SK-N-SH (cell line): ENCODE measurements at regions not wholly inside any gene's neighbourhood (a gene's known extent, or its start where the extent isn't known, plus 50 kb on each side); places are given as distances from the start of the nearest gene placed in this dataset.

ENCODE experiments used
- CTCF ChIA-PET: fragments of 300-600, 350-600 bp; formaldehyde crosslinking; extraction: SDS; loops from one replicate; lab custom pipeline; 2021; lab: Yijun Ruan, JAX
- POLR2A ChIA-PET: fragments of 350-600 bp; sonication (Branson Sonifier 250); formaldehyde crosslinking; extraction: SDS; loops from one replicate; lab custom pipeline; 2020; ENCODE audit warnings: antibody characterized with exemption, inconsistent platforms; lab: Yijun Ruan, JAX
- DNase-seq: peaks from one replicate; pipeline ENCODE4 v3.0.0; 2012
- H2AFZ ChIP-seq: fragments of 200-600 bp; sonication (generic); 2 replicates; pipeline ENCODE4 v1.8.1; 2016; ENCODE audit warnings: antibody characterized with exemption, mild to moderate bottlenecking, low read depth
- H3F3A ChIP-seq: fragments of 200-600 bp; sonication (generic); replicated peaks from 2 replicates; pipeline ENCODE3; 2016; ENCODE audit warnings: antibody characterized with exemption, mild to moderate bottlenecking; ENCODE audit not compliant: insufficient read depth
- H3K27ac ChIP-seq, 2 experiments: fragments of 200-500 bp in 1 of 2; fragments of 200-600 bp in 1 of 2; sonication (Bioruptor generic) in 1 of 2; sonication (generic), shearing (Covaris generic) in 1 of 2; 2 replicates each; pipeline versions ENCODE4 v1.5.1 to v1.6.1; 2014 to 2016; ENCODE audit warnings: low read depth in 2 of 2, inconsistent platforms in 1 of 2, low read length in 1 of 2, mild to moderate bottlenecking in 1 of 2, mixed read lengths in 1 of 2
- H3K27me3 ChIP-seq: fragments of 200-600 bp; sonication (generic), shearing (Covaris generic); 2 replicates; pipeline ENCODE4 v1.6.1; 2016; ENCODE audit warnings: mixed run types; ENCODE audit not compliant: insufficient read depth
- H3K36me3 ChIP-seq, 2 experiments: fragments of 200-500 bp in 1 of 2; fragments of 200-600 bp in 1 of 2; sonication (Bioruptor generic) in 1 of 2; sonication (generic) in 1 of 2; replicated peaks in 1 of 2; 2 replicates each; pipeline versions ENCODE3 to v1.5.1; 2014 to 2016; ENCODE audit warnings: low read length in 1 of 2, mild to moderate bottlenecking in 1 of 2; ENCODE audit not compliant: insufficient read depth in 2 of 2, control insufficient read depth in 1 of 2
- H3K4me1 ChIP-seq, 2 experiments: fragments of 200-500 bp in 1 of 2; fragments of 200-600 bp in 1 of 2; sonication (Bioruptor generic) in 1 of 2; sonication (generic), shearing (Covaris generic) in 1 of 2; 2 replicates each; pipeline versions ENCODE4 v1.5.1 to v1.6.1; 2014 to 2016; ENCODE audit warnings: low read depth in 1 of 2, low read length in 1 of 2, mixed run types in 1 of 2; ENCODE audit not compliant: insufficient read depth in 2 of 2, control insufficient read depth in 1 of 2
- H3K4me2 ChIP-seq: fragments of 200-600 bp; sonication (generic), shearing (Covaris generic); 2 replicates; pipeline ENCODE4 v1.6.1; 2017; ENCODE audit warnings: mixed run types
- H3K4me3 ChIP-seq, 2 experiments: fragments of 200-500 bp in 1 of 2; fragments of 200-600 bp in 1 of 2; sonication (Bioruptor generic) in 1 of 2; sonication (generic), shearing (Covaris generic) in 1 of 2; 2 replicates each; pipeline versions ENCODE4 v1.5.1 to v1.8.1; 2014 to 2016; ENCODE audit warnings: low read depth in 2 of 2, inconsistent platforms in 1 of 2, low read length in 1 of 2, mild to moderate bottlenecking in 1 of 2, mixed read lengths in 1 of 2, moderate library complexity in 1 of 2
- H3K79me2 ChIP-seq: fragments of 200-600 bp; sonication (generic); 2 replicates; pipeline ENCODE4 v1.8.1; 2017; ENCODE audit warnings: mild to moderate bottlenecking; ENCODE audit not compliant: insufficient read depth
- H3K9ac ChIP-seq: fragments of 200-600 bp; sonication (generic); 2 replicates; pipeline ENCODE4 v1.6.1; 2017; ENCODE audit warnings: mixed run types
- H3K9me2 ChIP-seq: fragments of 200-600 bp; sonication (generic); 2 replicates; pipeline ENCODE4 v1.6.1; 2017; ENCODE audit warnings: mixed run types
- H3K9me3 ChIP-seq: fragments of 200-600 bp; sonication (generic); 2 replicates; pipeline ENCODE4 v1.6.1; 2017; ENCODE audit warnings: mixed run types, mild to moderate bottlenecking, moderate library complexity
- H4K20me1 ChIP-seq: fragments of 200-600 bp; sonication (generic); 2 replicates; pipeline ENCODE4 v1.6.1; 2017; ENCODE audit warnings: mild to moderate bottlenecking, mixed run types; ENCODE audit not compliant: insufficient read depth
- CHD2 ChIP-seq: fragments of 150-350 bp; IDR thresholded peaks from 2 replicates; pipeline ENCODE4 v1.6.1; 2018; ENCODE audit warnings: low read length; ENCODE audit not compliant: partially characterized antibody
- EP300 ChIP-seq, 2 experiments: IDR thresholded peaks; 2 replicates each; pipeline versions ENCODE4 v1.4.0 to v1.6.1; 2012; ENCODE audit warnings: borderline replicate concordance in 1 of 2, low read depth in 1 of 2, low read length in 1 of 2
- EZH2phosphoT487 ChIP-seq: fragments of 200-600 bp; sonication (generic); IDR thresholded peaks from 2 replicates; pipeline ENCODE4 v1.6.1; 2017; ENCODE audit warnings: low read depth, mixed run types, mild to moderate bottlenecking, antibody characterized with exemption, moderate library complexity, borderline replicate concordance
- FOSL2 ChIP-seq: IDR thresholded peaks from 2 replicates; pipeline ENCODE4 v1.4.0; 2012; ENCODE audit warnings: low read depth, mild to moderate bottlenecking, moderate library complexity, borderline replicate concordance
- FOXM1 ChIP-seq: IDR thresholded peaks from 2 replicates; pipeline ENCODE4 v1.4.0; 2012; ENCODE audit warnings: low read depth, mild to moderate bottlenecking
- JUND ChIP-seq: IDR thresholded peaks from 2 replicates; pipeline ENCODE4 v1.4.0; 2012
- MXI1 ChIP-seq: IDR thresholded peaks from 2 replicates; pipeline ENCODE4 v1.6.1; 2012; ENCODE audit warnings: mild to moderate bottlenecking, low read depth, low read length, improper control_type of control experiment
- NFIC ChIP-seq: IDR thresholded peaks from 2 replicates; pipeline ENCODE4 v1.4.0; 2012; ENCODE audit warnings: borderline replicate concordance
- POLR2AphosphoS5 ChIP-seq: IDR thresholded peaks from 2 replicates; pipeline ENCODE4 v1.6.1; 2012; ENCODE audit warnings: low read depth, low read length
- RAD21 ChIP-seq: IDR thresholded peaks from 2 replicates; pipeline ENCODE4 v1.6.1; 2012; ENCODE audit warnings: mild to moderate bottlenecking, low read length
- REST ChIP-seq: IDR thresholded peaks from 2 replicates; pipeline ENCODE4 v1.6.1; 2012; ENCODE audit warnings: mild to moderate bottlenecking, low read depth, low read length, moderate library complexity
- RXRA ChIP-seq: IDR thresholded peaks from 2 replicates; pipeline ENCODE4 v1.4.0; 2012; ENCODE audit warnings: low read depth, mild to moderate bottlenecking, borderline replicate concordance
- SMC3 ChIP-seq: IDR thresholded peaks from 2 replicates; pipeline ENCODE4 v1.6.1; 2012; ENCODE audit warnings: low read depth, low read length, improper control_type of control experiment
- TCF12 ChIP-seq: IDR thresholded peaks from 2 replicates; pipeline ENCODE4 v1.4.0; 2012
- TEAD4 ChIP-seq: IDR thresholded peaks from 2 replicates; pipeline ENCODE4 v1.4.0; 2012; ENCODE audit warnings: mild to moderate bottlenecking, borderline replicate concordance; ENCODE audit not compliant: insufficient read depth
- YY1 ChIP-seq: IDR thresholded peaks from 2 replicates; pipeline ENCODE4 v1.4.0; 2012; ENCODE audit warnings: low read depth, mild to moderate bottlenecking
- WGBS: methylation state at CpG from one replicate; pipeline ENCODE4 v1.1.6; 2017; ENCODE audit warnings: low lambda C conversion rate; 5-methylcytosine and 5-hydroxymethylcytosine counted together
- TF ChIP-seq, protein P1 (sequence below): IDR thresholded peaks from 2 replicates; pipeline ENCODE4; 2012
- TF ChIP-seq, protein P2 (sequence below): IDR thresholded peaks from 2 replicates; pipeline ENCODE4 v1.4.0; 2012; ENCODE audit warnings: low read depth
- TF ChIP-seq, protein P3 (sequence below): fragments of 200-600 bp; sonication (generic); IDR thresholded peaks from 2 replicates; pipeline ENCODE4 v1.6.1; 2017; ENCODE audit warnings: antibody characterized with exemption, mild to moderate bottlenecking, moderate library complexity
- TF ChIP-seq, protein P4 (sequence below): fragments of 150-350 bp; IDR thresholded peaks from 2 replicates; pipeline ENCODE4 v1.6.1; 2017; ENCODE audit warnings: antibody characterized with exemption, low read length, low read depth, borderline replicate concordance

GRCh38 chr5:143537056-143537455 lies 133.6 kb upstream of the NR3C1 start:
- POLR2A ChIA-PET: no interaction called here
- WGBS: 96% methylated on average over 2 of the region's 2 CpGs

DNA sequence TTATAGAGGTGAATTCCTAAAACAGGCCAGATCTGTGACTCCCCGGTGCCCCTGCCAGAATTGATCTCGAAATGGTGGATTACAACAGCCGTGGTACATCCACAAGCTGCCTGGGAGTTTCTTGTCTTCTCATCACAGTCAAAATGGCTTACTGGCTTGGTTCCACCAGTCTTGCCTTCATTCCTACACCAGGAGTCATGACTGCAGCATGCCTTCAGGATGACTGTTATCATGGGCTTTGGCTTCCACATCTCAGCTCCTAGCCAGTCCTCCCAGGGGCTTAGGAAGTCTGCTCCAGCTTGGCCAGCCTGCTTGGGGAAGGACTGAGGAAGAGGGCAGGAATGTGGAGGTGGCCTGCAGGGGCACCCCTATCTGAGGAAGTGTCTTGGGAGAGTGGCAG lies 132.9 kb upstream of the NR3C1 start:
- WGBS: 18% methylated on average over 3 of the region's 3 CpGs
- Histone ChIP-seq H3K9me2 (no peaks in the 10 kb centered on the region), H2AFZ (peak overlapping the region; percentile 94), H3K79me2 (no peaks in the 10 kb centered on the region), H3K4me1 (peaks cover 4 to 9% of the 10 kb centered on the region in 2 experiments; a peak in 2 of 4 replicates), H3K27ac (peak overlapping the region in 1 of 2 experiments; percentile 87; a peak in 2 of 4 replicates), H3K9me3 (peaks cover 8% of the 10 kb centered on the region; the same call in 1 of the 2 replicates), H3K4me3 (no peak overlapping the region), H3K36me3 (no peaks in the 10 kb centered on the region), H3F3A (peaks cover 11% of the 10 kb centered on the region), H3K27me3 (no peaks in the 10 kb centered on the region), H3K4me2 (peak overlapping the region; percentile 51), H4K20me1 (no peaks in the 10 kb centered on the region), H3K9ac (peak overlapping the region; percentile 56; the same call in 1 of the 2 replicates)
- TF ChIP-seq FOSL2 (peak; percentile 97), RXRA (peak; percentile 20; the same call in 1 of the 2 replicates), POLR2AphosphoS5 (peak; percentile 79; the same call in 1 of the 2 replicates), NFIC (peak; percentile 93), EZH2phosphoT487 (no peak), TCF12 (peak; percentile 74), TEAD4 (peak; percentile 86), JUND (peak; percentile 95), SMC3 (no peak), REST (no peak), FOXM1 (no peak), YY1 (peak; percentile 84), EP300 (IDR thresholded peaks at IDR 0.05; ENCODE audit: borderline replicate concordance in 1 of 2, low read depth in 1 of 2, low read length in 1 of 2) (peak in 1 of 2 experiments; percentile 79; a peak in 1 of 4 replicates)
- TF ChIP-seq, protein P1, sequence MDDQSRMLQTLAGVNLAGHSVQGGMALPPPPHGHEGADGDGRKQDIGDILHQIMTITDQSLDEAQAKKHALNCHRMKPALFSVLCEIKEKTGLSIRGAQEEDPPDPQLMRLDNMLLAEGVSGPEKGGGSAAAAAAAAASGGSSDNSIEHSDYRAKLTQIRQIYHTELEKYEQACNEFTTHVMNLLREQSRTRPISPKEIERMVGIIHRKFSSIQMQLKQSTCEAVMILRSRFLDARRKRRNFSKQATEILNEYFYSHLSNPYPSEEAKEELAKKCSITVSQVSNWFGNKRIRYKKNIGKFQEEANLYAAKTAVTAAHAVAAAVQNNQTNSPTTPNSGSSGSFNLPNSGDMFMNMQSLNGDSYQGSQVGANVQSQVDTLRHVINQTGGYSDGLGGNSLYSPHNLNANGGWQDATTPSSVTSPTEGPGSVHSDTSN: peak; percentile 62
- TF ChIP-seq, protein P2, sequence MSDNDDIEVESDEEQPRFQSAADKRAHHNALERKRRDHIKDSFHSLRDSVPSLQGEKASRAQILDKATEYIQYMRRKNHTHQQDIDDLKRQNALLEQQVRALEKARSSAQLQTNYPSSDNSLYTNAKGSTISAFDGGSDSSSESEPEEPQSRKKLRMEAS: peak; percentile 78
- TF ChIP-seq, protein P3, sequence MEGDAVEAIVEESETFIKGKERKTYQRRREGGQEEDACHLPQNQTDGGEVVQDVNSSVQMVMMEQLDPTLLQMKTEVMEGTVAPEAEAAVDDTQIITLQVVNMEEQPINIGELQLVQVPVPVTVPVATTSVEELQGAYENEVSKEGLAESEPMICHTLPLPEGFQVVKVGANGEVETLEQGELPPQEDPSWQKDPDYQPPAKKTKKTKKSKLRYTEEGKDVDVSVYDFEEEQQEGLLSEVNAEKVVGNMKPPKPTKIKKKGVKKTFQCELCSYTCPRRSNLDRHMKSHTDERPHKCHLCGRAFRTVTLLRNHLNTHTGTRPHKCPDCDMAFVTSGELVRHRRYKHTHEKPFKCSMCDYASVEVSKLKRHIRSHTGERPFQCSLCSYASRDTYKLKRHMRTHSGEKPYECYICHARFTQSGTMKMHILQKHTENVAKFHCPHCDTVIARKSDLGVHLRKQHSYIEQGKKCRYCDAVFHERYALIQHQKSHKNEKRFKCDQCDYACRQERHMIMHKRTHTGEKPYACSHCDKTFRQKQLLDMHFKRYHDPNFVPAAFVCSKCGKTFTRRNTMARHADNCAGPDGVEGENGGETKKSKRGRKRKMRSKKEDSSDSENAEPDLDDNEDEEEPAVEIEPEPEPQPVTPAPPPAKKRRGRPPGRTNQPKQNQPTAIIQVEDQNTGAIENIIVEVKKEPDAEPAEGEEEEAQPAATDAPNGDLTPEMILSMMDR: 0 out of 2 replicates have a peak, but pooled peaks have one; percentile 7
- TF ChIP-seq, protein P4, sequence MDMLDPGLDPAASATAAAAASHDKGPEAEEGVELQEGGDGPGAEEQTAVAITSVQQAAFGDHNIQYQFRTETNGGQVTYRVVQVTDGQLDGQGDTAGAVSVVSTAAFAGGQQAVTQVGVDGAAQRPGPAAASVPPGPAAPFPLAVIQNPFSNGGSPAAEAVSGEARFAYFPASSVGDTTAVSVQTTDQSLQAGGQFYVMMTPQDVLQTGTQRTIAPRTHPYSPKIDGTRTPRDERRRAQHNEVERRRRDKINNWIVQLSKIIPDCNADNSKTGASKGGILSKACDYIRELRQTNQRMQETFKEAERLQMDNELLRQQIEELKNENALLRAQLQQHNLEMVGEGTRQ: no peak
- POLR2A ChIA-PET: no interaction called here
- no peak for DNase-seq
- CTCF ChIA-PET: no interaction called here

More at GRCh38 chr5:143537056-143537455, 133.6 kb upstream of the NR3C1 start:
- TF ChIP-seq CHD2: no peak
- TF ChIP-seq MXI1: no peak
- no peak for TF ChIP-seq RAD21
- no peak overlapping the region for H3K4me3 ChIP-seq
- peaks cover 14% of the 10 kb centered on the region for H3F3A ChIP-seq
- no peaks in the 10 kb centered on the region for H3K27me3 ChIP-seq
- no peaks in the 10 kb centered on the region for H3K79me2 ChIP-seq
- peaks cover 4 to 10% of the 10 kb centered on the region in 2 experiments; a peak in 2 of 4 replicates for H3K4me1 ChIP-seq
- H3K9me2 ChIP-seq: no peaks in the 10 kb centered on the region
- no peak for DNase-seq
- no peak overlapping the region for H3K4me2 ChIP-seq
- no peak overlapping the region for H3K9ac ChIP-seq
- peaks cover 8% of the 10 kb centered on the region; the same call in 1 of the 2 replicates for H3K9me3 ChIP-seq
- peak overlapping the region; percentile 94; the same call in 1 of the 2 replicates for H2AFZ ChIP-seq
- CTCF ChIA-PET: interaction anchor here (0.8 kb wide), 1 partner anchor 71 kb away, joined by 3 read pairs; no protein-coding TSS in a partner anchor
- H4K20me1 ChIP-seq: no peaks in the 10 kb centered on the region
- peak overlapping the region in 1 of 2 experiments; percentile 87; a peak in 2 of 4 replicates for H3K27ac ChIP-seq
- H3K36me3 ChIP-seq: no peaks in the 10 kb centered on the region
